T-cell (primary cell): ENCODE measurements at regions not wholly inside any gene's neighbourhood (a gene's known extent, or its start where the extent isn't known, plus 50 kb on each side); places are given as distances from the start of the nearest gene placed in this dataset.

ENCODE experiments used
- ATAC-seq, 4 experiments: fragments of 200-7000 bp in 3 of 4; fragments of 150-1000 bp in 1 of 4; cut with Tn5 transposase; replicated peaks in 1 of 4; 1 replicate in 3 of 4; 2 replicates in 1 of 4; pipeline ENCODE4 v1.10.0; 2021; ENCODE audit warnings: moderate library complexity in 3 of 4, mild to moderate bottlenecking in 2 of 4, moderate number of reproducible peaks in 1 of 4
- CTCF ChIA-PET, 2 donors: fragments of 300-600 bp; sonication (Branson Sonifier 250); formaldehyde crosslinking; loops; one replicate each; lab custom pipeline; 2022; ENCODE audit warnings: antibody characterized with exemption in 2 of 2; lab: Charles Lee
- POLR2A ChIA-PET, 2 donors: fragments of 300-600 bp; sonication (Branson Sonifier 250); formaldehyde crosslinking; loops; one replicate each; lab custom pipeline; 2022; ENCODE audit warnings: antibody characterized with exemption in 2 of 2; lab: Charles Lee
- DNase-seq, 35 experiments: peaks; one replicate each; pipeline versions ENCODE4 v3.0.0 to v3.0.0-alpha.2; 2013 to 2023
- H3K27ac ChIP-seq: one replicate; pipeline ENCODE4 v1.5.1; 2013; ENCODE audit warnings: low read length
- H3K27me3 ChIP-seq, 2 experiments: replicated peaks in 1 of 2; 1 replicate in 1 of 2; 2 replicates in 1 of 2; pipeline versions ENCODE4 v1.6.1 to v1.7.0; 2013; ENCODE audit warnings: low read length in 1 of 2, mixed read lengths in 1 of 2; ENCODE audit not compliant: control insufficient read depth in 2 of 2, insufficient read depth in 2 of 2; ENCODE audit errors: extremely low read depth in 1 of 2
- H3K36me3 ChIP-seq, 2 donors: 1 replicate in 1 of 2; 2 replicates in 1 of 2; pipeline versions ENCODE4 v1.6.1 to v1.7.0; 2013; ENCODE audit warnings: low read length in 1 of 2; ENCODE audit not compliant: control insufficient read depth in 2 of 2, insufficient read depth in 1 of 2; ENCODE audit errors: extremely low read depth in 1 of 2
- H3K4me1 ChIP-seq, 2 experiments: 1 replicate in 1 of 2; 2 replicates in 1 of 2; pipeline versions ENCODE4 v1.6.1 to v1.7.0; 2013; ENCODE audit warnings: low read length in 2 of 2, mixed read lengths in 1 of 2; ENCODE audit not compliant: insufficient read depth in 2 of 2, control insufficient read depth in 1 of 2; ENCODE audit errors: extremely low read depth in 1 of 2
- H3K4me3 ChIP-seq, 2 donors: 1 replicate in 1 of 2; 2 replicates in 1 of 2; pipeline versions ENCODE4 v1.5.1 to v1.7.0; 2013; ENCODE audit warnings: mild to moderate bottlenecking in 2 of 2, low read length in 1 of 2, moderate library complexity in 1 of 2; ENCODE audit not compliant: control insufficient read depth in 1 of 2; ENCODE audit errors: extremely low read depth in 1 of 2
- H3K9me3 ChIP-seq: 2 replicates; pipeline ENCODE4 v1.7.0; 2013
- H3K27ac Mint-ChIP-seq, 2 donors: one replicate each; pipeline ENCODE4 v1.8.0; 2020 to 2021; ENCODE audit warnings: mild to moderate bottlenecking in 2 of 2, mixed read lengths in 2 of 2
- H3K27me3 Mint-ChIP-seq, 2 donors: one replicate each; pipeline ENCODE4 v1.8.0; 2021 to 2022; ENCODE audit warnings: mixed read lengths in 2 of 2
- H3K36me3 Mint-ChIP-seq: one replicate; pipeline ENCODE4 v1.8.0; 2021; ENCODE audit warnings: mixed read lengths
- H3K4me1 Mint-ChIP-seq, 3 donors: one replicate each; pipeline ENCODE4 v1.8.0; 2020 to 2022; ENCODE audit warnings: mixed read lengths in 3 of 3, mild to moderate bottlenecking in 1 of 3
- H3K4me3 Mint-ChIP-seq, 3 donors: one replicate each; pipeline ENCODE4 v1.8.0; 2020 to 2022; ENCODE audit warnings: mild to moderate bottlenecking in 3 of 3, mixed read lengths in 3 of 3, moderate library complexity in 3 of 3
- H3K9me3 Mint-ChIP-seq, 3 donors: one replicate each; pipeline ENCODE4 v1.8.0; 2020 to 2022; ENCODE audit warnings: mixed read lengths in 3 of 3
- WGBS: methylation state at CpG from one replicate; pipeline ENCODE4 v1.1.5; 2013; ENCODE audit warnings: missing lambda C conversion rate; ENCODE audit not compliant: insufficient coverage; 5-methylcytosine and 5-hydroxymethylcytosine counted together

GRCh38 chr10:62640411-62640810 lies 164.1 kb upstream of the ADO start:
- Histone ChIP-seq H3K4me1 (peaks cover 13 to 30% of the 10 kb centered on the region in 2 experiments), H3K9me3 (no peaks in the 10 kb centered on the region), H3K36me3 (no peaks in the 10 kb centered on the region), H3K4me3 (no peak overlapping the region), H3K27me3 (no peaks in the 10 kb centered on the region), H3K27ac (no peak overlapping the region)
- H3K4me1 Mint-ChIP-seq = peaks cover 0 to under 1% (median 0%) of the 10 kb centered on the region in 3 donors
- no peaks in the 10 kb centered on the region for H3K9me3 Mint-ChIP-seq
- H3K36me3 Mint-ChIP-seq = no peaks in the 10 kb centered on the region
- ChIA-PET POLR2A (interaction anchor here (0.7 kb wide), 2 partner anchors 213 to 824 kb away, joined by 3 to 5 read pairs; no protein-coding TSS in a partner anchor), CTCF (interaction anchor here (0.5 to 1.1 kb wide), 3 partner anchors 30 to 177 kb away, joined by 3 to 6 read pairs (median 4); no protein-coding TSS in a partner anchor)
- H3K27me3 Mint-ChIP-seq = no peaks in the 10 kb centered on the region
- ATAC-seq = no peak
- no peak for DNase-seq
- no peak overlapping the region for H3K27ac Mint-ChIP-seq
- no peak overlapping the region for H3K4me3 Mint-ChIP-seq

GRCh38 chr10:62643606-62644587 lies 160.6 kb upstream of the ADO start:
- no peak overlapping the region for H3K4me3 Mint-ChIP-seq
- no peaks in the 10 kb centered on the region for H3K36me3 ChIP-seq
- CTCF ChIA-PET = no interaction called here
- no peaks in the 10 kb centered on the region for H3K27me3 Mint-ChIP-seq
- H3K27ac Mint-ChIP-seq = no peak overlapping the region
- H3K4me1 Mint-ChIP-seq = peaks cover 6 to 13% (median 8%) of the 10 kb centered on the region in 3 donors
- no peaks in the 10 kb centered on the region for H3K36me3 Mint-ChIP-seq
- no peak for DNase-seq
- 80% methylated on average over 1 of the region's 5 CpGs for WGBS
- no peak for ATAC-seq
- POLR2A ChIA-PET = interaction anchor here in 1 of 2 donors (0.6 kb wide), 1 partner anchor 24 kb away, joined by 3 read pairs; no protein-coding TSS in a partner anchor
- no peaks in the 10 kb centered on the region for H3K9me3 Mint-ChIP-seq
- H3K4me3 ChIP-seq = no peak overlapping the region
- H3K27me3 ChIP-seq = no peaks in the 10 kb centered on the region
- H3K4me1 ChIP-seq = peaks cover 0 to 6% of the 10 kb centered on the region in 2 experiments
- H3K9me3 ChIP-seq = no peaks in the 10 kb centered on the region
- no peak overlapping the region for H3K27ac ChIP-seq

GRCh38 chr10:62647375-62648092 lies 157.0 kb upstream of the ADO start:
- H3K27ac Mint-ChIP-seq = no peak overlapping the region
- CTCF ChIA-PET = interaction anchor here (0.5 to 0.9 kb wide), 4 partner anchors 9 to 1074 kb away, joined by 3 to 4 read pairs (median 4); no protein-coding TSS in a partner anchor

GRCh38 chr10:62648921-62649320 lies 155.6 kb upstream of the ADO start:
- no peaks in the 10 kb centered on the region for H3K27me3 Mint-ChIP-seq
- no CpG with 5 or more reads among the region's 1 CpG for whole genome bisulfite sequencing
- Histone ChIP-seq H3K9me3 (no peaks in the 10 kb centered on the region), H3K27me3 (no peaks in the 10 kb centered on the region), H3K4me3 (no peak overlapping the region), H3K36me3 (no peaks in the 10 kb centered on the region), H3K4me1 (peaks cover 0 to 6% of the 10 kb centered on the region in 2 experiments), H3K27ac (no peak overlapping the region)
- H3K9me3 Mint-ChIP-seq = no peaks in the 10 kb centered on the region
- DNase-seq (no peak), ATAC-seq (no peak)
- H3K4me1 Mint-ChIP-seq = peaks cover 6 to 13% (median 8%) of the 10 kb centered on the region in 3 donors
- no peak overlapping the region for H3K4me3 Mint-ChIP-seq
- no peak overlapping the region for H3K27ac Mint-ChIP-seq
- POLR2A ChIA-PET = no interaction called here
- H3K36me3 Mint-ChIP-seq = no peaks in the 10 kb centered on the region
- CTCF ChIA-PET = no interaction called here

More at GRCh38 chr10:62647375-62648092, 157.0 kb upstream of the ADO start:
- H3K36me3 Mint-ChIP-seq = no peaks in the 10 kb centered on the region
- Histone ChIP-seq H3K4me1 (peaks cover 0 to 6% of the 10 kb centered on the region in 2 experiments), H3K9me3 (no peaks in the 10 kb centered on the region), H3K4me3 (no peak overlapping the region), H3K27me3 (no peaks in the 10 kb centered on the region), H3K27ac (no peak overlapping the region), H3K36me3 (no peaks in the 10 kb centered on the region)
- no peak overlapping the region for H3K4me3 Mint-ChIP-seq
- no peaks in the 10 kb centered on the region for H3K9me3 Mint-ChIP-seq
- peaks cover 6 to 13% (median 8%) of the 10 kb centered on the region in 3 donors for H3K4me1 Mint-ChIP-seq
- 47% methylated on average over 2 of the region's 6 CpGs for WGBS
- DNase-seq (no peak), ATAC-seq (no peak)
- no peaks in the 10 kb centered on the region for H3K27me3 Mint-ChIP-seq
- POLR2A ChIA-PET = no interaction called here

GRCh38 chr10:62650411-62650810 lies 154.1 kb upstream of the ADO start:
- no peak overlapping the region for H3K27ac ChIP-seq
- H3K27me3 ChIP-seq = no peaks in the 10 kb centered on the region
- Mint-ChIP-seq H3K4me1 (peaks cover 6 to 13% (median 8%) of the 10 kb centered on the region in 3 donors), H3K36me3 (no peaks in the 10 kb centered on the region), H3K27me3 (no peaks in the 10 kb centered on the region), H3K27ac (no peak overlapping the region), H3K9me3 (no peaks in the 10 kb centered on the region), H3K4me3 (no peak overlapping the region)
- CTCF ChIA-PET = no interaction called here
- H3K4me1 ChIP-seq = peaks cover 0 to 6% of the 10 kb centered on the region in 2 experiments
- H3K36me3 ChIP-seq = no peaks in the 10 kb centered on the region
- H3K9me3 ChIP-seq = no peaks in the 10 kb centered on the region
- H3K4me3 ChIP-seq = no peak overlapping the region
- WGBS = no CpG with 5 or more reads among the region's 2 CpGs
- ATAC-seq (no peak), DNase-seq (no peak)
- POLR2A ChIA-PET = no interaction called here

- Mint-ChIP-seq H3K4me3 (no peak overlapping the region), H3K27me3 (no peaks in the 10 kb centered on the region), H3K9me3 (no peaks in the 10 kb centered on the region), H3K4me1 (peaks cover 6 to 15% (median 8%) of the 10 kb centered on the region in 3 donors), H3K36me3 (no peaks in the 10 kb centered on the region), H3K27ac (no peak overlapping the region)
- Histone ChIP-seq H3K9me3 (no peaks in the 10 kb centered on the region), H3K27ac (no peak overlapping the region), H3K36me3 (no peaks in the 10 kb centered on the region), H3K27me3 (no peaks in the 10 kb centered on the region), H3K4me3 (no peak overlapping the region), H3K4me1 (peaks cover 0 to 6% of the 10 kb centered on the region in 2 experiments)
- CTCF ChIA-PET = no interaction called here
- WGBS = 33% methylated on average over 2 of the region's 2 CpGs
- DNase-seq (no peak), ATAC-seq (no peak)
- POLR2A ChIA-PET = no interaction called here
Observed at GRCh38 chr10:62651341-62651740, 153.2 kb upstream of the ADO start.
